ENCODE measurements at regions not wholly inside any gene's neighbourhood (a gene's known extent, or its start where the extent isn't known, plus 50 kb on each side); places are given as distances from the start of the nearest gene placed in this dataset.

- TF ChIP-seq POLR2AphosphoS5 (IDR thresholded peaks at IDR 0.05) = no peak
- no peak for TF ChIP-seq CTCF (IDR thresholded peaks at IDR 0.05)
- no peak for TF ChIP-seq EP300 (IDR thresholded peaks at IDR 0.05)
Observed at GRCh38 chr3:107206945-107207344, 170.3 kb upstream of the CCDC54 start.

All from upper lobe of left lung (tissue), 4 donors.